Large intestine (tissue), 3 donors: ENCODE measurements at regions not wholly inside any gene's neighbourhood (a gene's known extent, or its start where the extent isn't known, plus 50 kb on each side); places are given as distances from the start of the nearest gene placed in this dataset.

Experiments
- DNase-seq, 2 donors: peaks; one replicate each; pipeline versions ENCODE4 v3.0.0 to v3.0.0-alpha.2; 2013
- H3K27ac ChIP-seq: one replicate; pipeline ENCODE4 v1.5.1; 2013; ENCODE audit warnings: low read length
- H3K27me3 ChIP-seq: 2 replicates; pipeline ENCODE4 v1.6.1; 2013; ENCODE audit warnings: low read length; ENCODE audit not compliant: control insufficient read depth, insufficient read depth
- H3K36me3 ChIP-seq: 2 replicates; pipeline ENCODE4 v1.6.1; 2013; ENCODE audit warnings: low read length; ENCODE audit not compliant: control insufficient read depth, insufficient read depth
- H3K4me1 ChIP-seq: one replicate; pipeline ENCODE4 v1.6.1; 2013; ENCODE audit warnings: low read length; ENCODE audit not compliant: control insufficient read depth, insufficient read depth
- H3K4me3 ChIP-seq: one replicate; pipeline ENCODE4 v1.5.1; 2013; ENCODE audit warnings: low read length
- H3K9me3 ChIP-seq: one replicate; pipeline ENCODE4 v1.6.1; 2013; ENCODE audit warnings: mild to moderate bottlenecking, low read depth, low read length, moderate library complexity; ENCODE audit not compliant: control insufficient read depth
- WGBS: methylation state at CpG from one replicate; pipeline ENCODE4 v1.1.5; 2013; ENCODE audit warnings: low lambda C conversion rate; ENCODE audit not compliant: insufficient coverage; 5-methylcytosine and 5-hydroxymethylcytosine counted together

GRCh38 chr18:28504066-28504465 lies 327.1 kb upstream of the CDH2 start:
- no peak overlapping the region for H3K27ac ChIP-seq
- H3K9me3 ChIP-seq = no peaks in the 10 kb centered on the region
- H3K4me3 ChIP-seq = no peak overlapping the region
- H3K4me1 ChIP-seq = no peaks in the 10 kb centered on the region
- no peaks in the 10 kb centered on the region for H3K36me3 ChIP-seq
- no CpG with 5 or more reads among the region's 4 CpGs for WGBS
- no peak for DNase-seq
- H3K27me3 ChIP-seq = no peaks in the 10 kb centered on the region

- H3K27ac ChIP-seq = no peak overlapping the region
- WGBS = 60% methylated on average over 1 of the region's 1 CpG
- no peaks in the 10 kb centered on the region for H3K4me1 ChIP-seq
- no peaks in the 10 kb centered on the region for H3K27me3 ChIP-seq
- no peaks in the 10 kb centered on the region for H3K36me3 ChIP-seq
- H3K4me3 ChIP-seq = no peak overlapping the region
- no peaks in the 10 kb centered on the region for H3K9me3 ChIP-seq
- no peak for DNase-seq
Measured at GRCh38 chr18:28494151-28494550, 317.2 kb upstream of the CDH2 start.

GRCh38 chr18:28485918-28486317 lies 309.0 kb upstream of the CDH2 start:
- DNase-seq = no peak
- H3K9me3 ChIP-seq = no peaks in the 10 kb centered on the region
- H3K4me3 ChIP-seq = no peak overlapping the region
- no peaks in the 10 kb centered on the region for H3K36me3 ChIP-seq
- H3K4me1 ChIP-seq = no peaks in the 10 kb centered on the region
- 43% methylated on average over 1 of the region's 2 CpGs for WGBS
- H3K27ac ChIP-seq = no peak overlapping the region
- H3K27me3 ChIP-seq = no peaks in the 10 kb centered on the region

- no peaks in the 10 kb centered on the region for H3K4me1 ChIP-seq
- no peaks in the 10 kb centered on the region for H3K36me3 ChIP-seq
- no peak overlapping the region for H3K4me3 ChIP-seq
- H3K9me3 ChIP-seq = no peaks in the 10 kb centered on the region
- no peaks in the 10 kb centered on the region for H3K27me3 ChIP-seq
- no peak for DNase-seq
- no peak overlapping the region for H3K27ac ChIP-seq
Measured at GRCh38 chr18:28485210-28485801, 308.4 kb upstream of the CDH2 start.

- no peaks in the 10 kb centered on the region for H3K36me3 ChIP-seq
- WGBS = no CpG with 5 or more reads among the region's 1 CpG
- no peak for DNase-seq
- H3K9me3 ChIP-seq = peaks cover 4% of the 10 kb centered on the region
- no peaks in the 10 kb centered on the region for H3K27me3 ChIP-seq
- H3K27ac ChIP-seq = no peak overlapping the region
- H3K4me1 ChIP-seq = no peaks in the 10 kb centered on the region
- no peak overlapping the region for H3K4me3 ChIP-seq
Measured at GRCh38 chr18:28478531-28478930, 301.6 kb upstream of the CDH2 start.

- Histone ChIP-seq H3K4me3 (no peak overlapping the region), H3K36me3 (no peaks in the 10 kb centered on the region), H3K4me1 (no peaks in the 10 kb centered on the region), H3K27me3 (no peaks in the 10 kb centered on the region), H3K27ac (no peak overlapping the region), H3K9me3 (peaks cover 4% of the 10 kb centered on the region)
- no CpG with 5 or more reads among the region's 2 CpGs for WGBS
- DNase-seq = no peak
Measured at GRCh38 chr18:28476302-28476701, 299.4 kb upstream of the CDH2 start.

GRCh38 chr18:28469946-28470345 lies 293.0 kb upstream of the CDH2 start:
- Histone ChIP-seq H3K36me3 (no peaks in the 10 kb centered on the region), H3K4me1 (peaks cover 14% of the 10 kb centered on the region), H3K27me3 (no peaks in the 10 kb centered on the region), H3K9me3 (peaks cover 9% of the 10 kb centered on the region), H3K27ac (peak overlapping the region; percentile 53), H3K4me3 (no peak overlapping the region)
- DNase-seq = peak; percentile 29 to 43
- no CpG with 5 or more reads among the region's 2 CpGs for WGBS

GRCh38 chr18:28468901-28469300 lies 292.0 kb upstream of the CDH2 start:
- no peak overlapping the region for H3K4me3 ChIP-seq
- peak; percentile 48 to 68 for DNase-seq
- H3K9me3 ChIP-seq = peaks cover 9% of the 10 kb centered on the region
- no peaks in the 10 kb centered on the region for H3K27me3 ChIP-seq
- H3K4me1 ChIP-seq = peaks cover 14% of the 10 kb centered on the region
- 0% methylated on average over 1 of the region's 1 CpG for WGBS
- H3K36me3 ChIP-seq = no peaks in the 10 kb centered on the region
- H3K27ac ChIP-seq = peak overlapping the region; percentile 53

- Histone ChIP-seq H3K27ac (no peak overlapping the region), H3K4me1 (peaks cover 14% of the 10 kb centered on the region), H3K4me3 (no peak overlapping the region), H3K27me3 (no peaks in the 10 kb centered on the region), H3K36me3 (no peaks in the 10 kb centered on the region), H3K9me3 (peaks cover 9% of the 10 kb centered on the region)
- WGBS = 100% methylated on average over 1 of the region's 2 CpGs
- DNase-seq = no peak
Measured at GRCh38 chr18:28466204-28466603, 289.3 kb upstream of the CDH2 start.

- no peaks in the 10 kb centered on the region for H3K9me3 ChIP-seq
- H3K27ac ChIP-seq = peak overlapping the region; percentile 60
- DNase-seq = peak; percentile 80 to 82
- H3K27me3 ChIP-seq = no peaks in the 10 kb centered on the region
- no peak overlapping the region for H3K4me3 ChIP-seq
- no CpG with 5 or more reads among the region's 2 CpGs for WGBS
- no peaks in the 10 kb centered on the region for H3K36me3 ChIP-seq
- peaks cover 7% of the 10 kb centered on the region for H3K4me1 ChIP-seq
Measured at GRCh38 chr18:28459587-28459986, 282.7 kb upstream of the CDH2 start.

- H3K27ac ChIP-seq = no peak overlapping the region
- no peaks in the 10 kb centered on the region for H3K9me3 ChIP-seq
- H3K36me3 ChIP-seq = no peaks in the 10 kb centered on the region
- H3K4me1 ChIP-seq = peaks cover 7% of the 10 kb centered on the region
- 100% methylated on average over 1 of the region's 1 CpG for WGBS
- no peaks in the 10 kb centered on the region for H3K27me3 ChIP-seq
- DNase-seq = no peak
- H3K4me3 ChIP-seq = no peak overlapping the region
Measured at GRCh38 chr18:28458751-28459150, 281.8 kb upstream of the CDH2 start.
